Right lobe of liver (tissue), 6 donors: ENCODE measurements at regions not wholly inside any gene's neighbourhood (a gene's known extent, or its start where the extent isn't known, plus 50 kb on each side); places are given as distances from the start of the nearest gene placed in this dataset.
"Not testable (repeated sequence)": the region's sequence is repeated elsewhere in the genome, so short reads cannot be mapped to it uniquely, and the experiment has no call there.

Source experiments
- ATAC-seq, 4 donors: fragments of 200-7000 bp; cut with Tn5 transposase; one replicate each; pipeline ENCODE4 v1.9.1; 2020; ENCODE audit warnings: mild to moderate bottlenecking in 4 of 4, moderate library complexity in 4 of 4
- DNase-seq, 3 donors: peaks; one replicate each; pipeline ENCODE4 v3.0.0-alpha.2; 2020
- H3K27ac ChIP-seq, 3 donors: fragments of 200-600 bp; one replicate each; pipeline ENCODE4 v1.8.0; 2022
- H3K27me3 ChIP-seq, 2 donors: fragments of 200-600 bp; one replicate each; pipeline ENCODE4 v1.8.0; 2022
- H3K36me3 ChIP-seq, 4 donors: fragments of 200-600 bp; sonication (generic) in 1 of 4; one replicate each; pipeline versions ENCODE4 v1.5.1 to v1.8.0; 2017 to 2022; ENCODE audit warnings: control low read depth in 1 of 4
- H3K4me1 ChIP-seq, 4 donors: fragments of 200-600 bp; sonication (generic) in 1 of 4; one replicate each; pipeline versions ENCODE4 v1.5.1 to v1.8.0; 2017 to 2022; ENCODE audit warnings: control low read depth in 1 of 4
- H3K4me3 ChIP-seq, 3 donors: fragments of 200-600 bp; one replicate each; pipeline ENCODE4 v1.8.0; 2022
- H3K9me3 ChIP-seq, 4 donors: fragments of 200-600 bp; sonication (generic) in 1 of 4; one replicate each; pipeline versions ENCODE4 v1.5.1 to v1.8.0; 2017 to 2022; ENCODE audit warnings: control low read depth in 1 of 4
- CTCF ChIP-seq, 4 donors: fragments of 200-600 bp in 3 of 4; fragments of 450-650 bp in 1 of 4; IDR thresholded peaks; one replicate each; pipeline versions ENCODE4 v1.5.1 to v1.8.0; 2016 to 2022; ENCODE audit warnings: antibody characterized with exemption in 4 of 4, mild to moderate bottlenecking in 2 of 4
- POLR2A ChIP-seq: fragments of 450-650 bp; IDR thresholded peaks from one replicate; pipeline ENCODE4 v1.6.1; 2017; ENCODE audit warnings: antibody characterized with exemption, mild to moderate bottlenecking
- WGBS: methylation state at CpG from one replicate; pipeline ENCODE4 v1.1.6; 2018; ENCODE audit warnings: low coverage, low lambda C conversion rate; ENCODE audit not compliant: insufficient coverage; ENCODE audit errors: missing lambda C conversion rate; 5-methylcytosine and 5-hydroxymethylcytosine counted together
- intact Hi-C, 2 donors: fragments of 100-400 bp; cut with DNase I; formaldehyde crosslinking; loops; one replicate each; pipeline versions ENCODE4 v1.11.2 to v1.14.1; 2022
- donor health status: DM: no; HTN: yes; CAD: no.
- donor health status: DM: no; HTN: no; CAD: no.
- donor health status: DM: no; HTN: no; CAD: no.
- donor health status: DM: no; HTN: yes; CAD: no.
- donor health status: DM: no; HTN: yes; CAD: no.

- H3K9me3 ChIP-seq = no peaks in the 10 kb centered on the region
- intact Hi-C loops = no loop called here
Observed at GRCh38 chr16:47978491-47979163, 177.2 kb downstream of the ABCC12 start.

GRCh38 chr16:47977802-47978201, 178.0 kb downstream of the ABCC12 start:
- no peaks in the 10 kb centered on the region for H3K9me3 ChIP-seq
- intact Hi-C loops = no loop called here
- DNase-seq (no peak), ATAC-seq (no peak)
- H3K27me3 ChIP-seq = no peaks in the 10 kb centered on the region
- no peak overlapping the region for H3K27ac ChIP-seq
- H3K36me3 ChIP-seq = no peaks in the 10 kb centered on the region
- no peak overlapping the region for H3K4me3 ChIP-seq
- no peaks in the 10 kb centered on the region for H3K4me1 ChIP-seq
- WGBS = 42% methylated on average over 1 of the region's 1 CpG
- TF ChIP-seq POLR2A (no peak), CTCF (IDR thresholded peaks at IDR 0.05) (no peak)

More at GRCh38 chr16:47978491-47979163, 177.2 kb downstream of the ABCC12 start:
- TF ChIP-seq CTCF (IDR thresholded peaks at IDR 0.05) (no peak), POLR2A (no peak)
- DNase-seq = no peak
- Histone ChIP-seq H3K36me3 (no peaks in the 10 kb centered on the region), H3K4me1 (no peaks in the 10 kb centered on the region), H3K4me3 (no peak overlapping the region), H3K27me3 (no peaks in the 10 kb centered on the region), H3K27ac (no peak overlapping the region)
- ATAC-seq = no peak
- WGBS = 53% methylated on average over 4 of the region's 4 CpGs

- no peak overlapping the region for H3K4me3 ChIP-seq
- no peaks in the 10 kb centered on the region for H3K36me3 ChIP-seq
- no peaks in the 10 kb centered on the region for H3K9me3 ChIP-seq
- TF ChIP-seq CTCF (IDR thresholded peaks at IDR 0.05) (no peak), POLR2A (no peak)
- WGBS = 61% methylated on average over 10 of the region's 12 CpGs
- intact Hi-C loops = no loop called here
- H3K4me1 ChIP-seq = no peaks in the 10 kb centered on the region
- H3K27ac ChIP-seq = no peak overlapping the region
- DNase-seq (no peak), ATAC-seq (no peak)
- no peaks in the 10 kb centered on the region for H3K27me3 ChIP-seq
Observed at GRCh38 chr16:47976636-47977210, 179.1 kb downstream of the ABCC12 start.

- intact Hi-C loops, H3K9me3 ChIP-seq, H3K27ac ChIP-seq, H3K27me3 ChIP-seq, H3K4me1 ChIP-seq, DNase-seq, H3K4me3 ChIP-seq, H3K36me3 ChIP-seq, ATAC-seq: not testable (repeated sequence)
- WGBS = 79% methylated on average over 4 of the region's 5 CpGs
Observed at GRCh38 chr16:47974971-47975370, 180.8 kb downstream of the ABCC12 start.

- intact Hi-C loops = no loop called here
- no peak overlapping the region for H3K4me3 ChIP-seq
- TF ChIP-seq CTCF (IDR thresholded peaks at IDR 0.05) (no peak), POLR2A (no peak)
- 75% methylated on average over 5 of the region's 7 CpGs for WGBS
- no peak overlapping the region for H3K27ac ChIP-seq
- H3K9me3 ChIP-seq = no peaks in the 10 kb centered on the region
- H3K36me3 ChIP-seq = no peaks in the 10 kb centered on the region
- H3K4me1 ChIP-seq = no peaks in the 10 kb centered on the region
- DNase-seq (no peak), ATAC-seq (no peak)
- no peaks in the 10 kb centered on the region for H3K27me3 ChIP-seq
Observed at GRCh38 chr16:47973552-47973951, 182.2 kb downstream of the ABCC12 start.
